GM18870 (cell line): ENCODE measurements at regions not wholly inside any gene's neighbourhood (a gene's known extent, or its start where the extent isn't known, plus 50 kb on each side); places are given as distances from the start of the nearest gene placed in this dataset.

ENCODE experiments used
- ATAC-seq: cut with Tn5 transposase; IDR thresholded peaks from one replicate; pipeline ENCODE4 v1.9.1; 2021; ENCODE audit warnings: moderate library complexity; ENCODE audit not compliant: unreplicated experiment

- no peak for ATAC-seq
These were observed 412.5 kb downstream of the KCNH5 start for GRCh38 chr14:62632771-62633170.

- no peak for ATAC-seq
These were observed 399.6 kb downstream of the KCNH5 start for GRCh38 chr14:62645649-62646048.
